Stimulated activated CD4-positive, alpha-beta T cell treated with anti-CD3 and anti-CD28 coated beads, Interleukin-2, amount 100 ng/mL, for 4 hours (primary cell): ENCODE measurements at regions not wholly inside any gene's neighbourhood (a gene's known extent, or its start where the extent isn't known, plus 50 kb on each side); places are given as distances from the start of the nearest gene placed in this dataset.

Experiments used
- DNase-seq: peaks from one replicate; pipeline ENCODE4 v3.0.0-alpha.2; 2020; ENCODE audit warnings: low read depth

DNA sequence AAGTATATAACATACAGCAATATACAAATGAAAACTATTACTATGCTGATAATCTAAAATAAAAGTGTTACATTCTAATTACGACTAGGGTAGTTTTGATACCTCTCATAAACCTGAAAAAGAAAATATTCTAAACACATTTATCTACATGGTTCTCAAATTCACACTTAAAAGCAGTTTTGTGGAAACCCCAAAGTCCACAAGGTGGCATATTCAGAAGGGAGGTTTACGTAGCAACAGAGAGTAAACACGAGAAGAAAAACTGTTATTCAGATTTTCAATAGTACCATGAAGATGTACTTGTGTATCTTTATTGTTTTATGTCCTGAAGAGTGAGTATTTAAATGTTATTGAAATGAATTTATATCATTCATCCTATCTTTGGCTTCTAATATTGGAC, 275.9 kb upstream of the KLHL1 start:
- no peak for DNase-seq

DNA sequence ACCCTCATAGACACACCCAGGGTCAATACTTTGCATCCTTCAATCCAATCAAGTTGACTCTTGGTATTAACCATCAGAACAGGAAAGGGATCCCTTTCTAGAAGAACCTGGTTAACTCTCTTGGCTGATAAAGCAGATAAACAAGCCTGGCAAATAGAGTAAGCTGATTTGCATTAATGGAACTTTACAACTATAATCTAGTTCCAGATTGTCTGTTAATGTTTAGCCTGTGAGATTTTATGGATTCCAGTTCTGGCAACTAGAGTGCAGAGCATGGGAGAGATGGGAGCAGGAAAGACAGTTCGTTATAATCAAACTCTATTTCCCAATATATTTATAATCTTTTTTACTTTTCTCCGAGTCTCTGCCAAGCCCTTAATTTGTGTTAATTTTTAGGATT, 272.6 kb upstream of the KLHL1 start:
- no peak for DNase-seq

DNA sequence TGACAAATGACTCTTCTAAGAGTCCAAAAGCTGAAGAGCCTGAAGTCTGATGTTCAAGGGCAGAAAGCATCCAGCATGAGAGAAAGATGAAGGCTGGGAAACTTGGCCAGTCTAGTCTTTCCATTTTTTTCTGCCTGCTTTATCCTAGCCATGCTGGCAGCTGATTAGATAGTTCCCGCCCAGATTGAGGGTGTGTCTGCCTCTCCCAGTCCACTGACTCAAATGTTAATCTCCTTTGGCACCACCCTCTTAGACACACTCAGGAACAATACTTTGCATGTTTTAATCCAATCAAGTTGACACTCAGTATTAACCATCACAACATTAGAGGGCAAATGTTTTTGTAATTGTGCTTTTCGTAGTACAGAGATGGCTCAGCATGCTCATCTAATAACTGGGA, 267.5 kb upstream of the KLHL1 start:
- DNase-seq, result no peak

DNA sequence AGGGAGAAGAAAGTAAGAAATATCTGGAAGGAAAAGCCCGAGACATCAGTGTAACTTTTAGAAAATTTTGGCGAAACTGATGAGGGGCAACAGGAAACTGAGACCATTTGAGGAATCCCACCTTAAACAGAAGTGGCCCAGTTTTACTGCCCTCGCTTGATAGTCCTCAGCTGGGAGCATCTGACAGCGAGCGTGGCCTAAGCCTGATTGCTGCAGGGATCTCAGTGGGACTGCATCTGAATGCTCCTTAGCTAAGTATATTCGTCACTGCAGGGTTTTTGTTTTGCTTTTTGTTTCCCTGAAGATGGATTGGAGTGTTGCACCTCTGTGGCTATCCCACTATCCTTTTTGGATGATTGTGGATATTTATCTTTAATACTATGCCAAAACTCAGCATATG, 262.7 kb upstream of the KLHL1 start:
- no peak for DNase-seq

DNA sequence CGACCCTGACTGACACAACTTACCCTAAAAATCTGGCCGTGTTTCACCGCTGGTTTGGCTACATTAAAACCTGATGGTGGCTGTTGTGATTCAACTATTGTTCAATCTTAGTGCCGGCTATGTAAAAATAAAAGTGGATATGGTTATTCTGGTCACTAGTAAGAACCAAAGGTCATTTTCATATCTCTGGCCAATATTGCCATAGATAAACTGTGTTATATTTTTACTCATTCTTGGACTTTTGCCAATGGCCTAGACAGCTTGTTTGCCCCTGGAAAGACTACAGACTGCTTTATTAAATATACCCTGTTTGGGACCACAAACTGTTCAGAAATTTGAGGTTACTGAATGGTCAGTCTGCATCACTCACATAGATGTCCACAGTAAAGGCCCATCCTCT, 258.5 kb upstream of the KLHL1 start:
- no peak for DNase-seq

DNA sequence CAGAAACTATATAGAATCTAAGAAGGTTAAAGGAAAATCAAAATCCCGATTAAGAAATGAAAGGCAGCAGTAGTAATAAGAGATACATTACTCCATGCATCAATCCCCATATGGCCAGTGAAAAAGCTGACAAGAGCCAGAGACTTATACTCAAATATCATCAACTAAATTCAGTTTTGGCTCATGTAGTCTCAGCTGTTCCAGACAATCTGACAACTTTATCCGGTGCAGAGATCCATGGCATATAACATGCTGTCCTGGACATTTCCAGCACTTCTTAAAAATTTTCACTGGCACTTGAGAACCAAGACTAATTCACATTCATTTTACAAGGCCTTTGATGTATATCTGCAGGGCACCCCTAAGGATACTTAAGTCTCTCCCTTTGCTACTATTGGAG, 255.7 kb upstream of the KLHL1 start:
- no peak for DNase-seq

DNA sequence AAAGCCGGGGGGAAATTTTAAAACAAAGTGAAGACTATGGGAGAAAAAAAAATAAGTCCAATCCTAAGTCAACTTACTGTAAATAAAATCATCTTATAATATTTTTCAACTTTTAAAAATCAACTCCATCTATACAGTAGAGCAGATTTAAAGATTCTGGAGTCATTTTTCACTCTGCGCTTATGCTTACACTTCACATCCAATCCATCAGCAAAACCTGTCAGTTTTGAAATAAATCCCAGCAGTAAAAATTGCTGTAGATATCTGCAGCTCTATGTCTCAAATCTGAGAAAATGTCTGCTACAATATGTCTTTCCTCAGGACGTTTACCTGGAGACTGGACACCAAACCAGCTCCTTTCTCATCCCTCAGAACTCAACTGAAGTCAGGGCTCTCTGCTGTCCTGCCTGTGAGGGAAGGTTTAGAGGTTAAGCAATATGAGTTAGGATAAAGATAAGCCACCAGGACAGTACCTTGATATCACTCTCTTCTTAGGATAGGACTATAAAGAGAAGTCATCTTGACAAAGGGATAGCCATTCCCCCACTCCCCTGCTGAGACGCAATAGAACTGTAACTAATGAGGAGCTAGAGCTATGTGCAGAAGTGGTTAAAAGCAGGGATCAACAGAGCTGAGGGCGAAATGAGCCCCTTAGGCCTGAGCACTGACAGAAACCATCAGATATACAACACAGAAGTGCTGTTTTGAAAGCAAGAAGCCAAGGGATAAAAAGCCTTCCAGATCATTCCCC, 254.7 kb upstream of the KLHL1 start:
- DNase-seq, result no peak

DNA sequence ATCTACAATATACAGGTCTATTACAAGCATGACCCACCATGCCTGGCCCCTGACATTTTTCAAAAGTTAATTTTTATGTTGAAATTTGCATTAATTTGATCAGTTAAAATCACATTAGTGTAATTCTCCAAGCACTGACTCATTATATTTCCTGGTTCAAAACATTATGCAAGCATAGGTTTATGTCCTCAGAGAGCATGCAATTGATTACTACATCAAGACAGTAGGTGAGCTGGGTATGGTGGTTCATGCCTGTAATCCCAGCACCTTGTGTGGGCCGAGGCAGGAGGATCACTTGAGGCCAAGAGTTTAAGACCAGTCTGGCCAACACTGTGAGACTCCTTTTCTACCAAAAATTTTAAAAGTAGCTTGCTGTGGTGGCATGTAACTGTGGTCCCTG, 248.8 kb upstream of the KLHL1 start:
- no peak for DNase-seq

DNA sequence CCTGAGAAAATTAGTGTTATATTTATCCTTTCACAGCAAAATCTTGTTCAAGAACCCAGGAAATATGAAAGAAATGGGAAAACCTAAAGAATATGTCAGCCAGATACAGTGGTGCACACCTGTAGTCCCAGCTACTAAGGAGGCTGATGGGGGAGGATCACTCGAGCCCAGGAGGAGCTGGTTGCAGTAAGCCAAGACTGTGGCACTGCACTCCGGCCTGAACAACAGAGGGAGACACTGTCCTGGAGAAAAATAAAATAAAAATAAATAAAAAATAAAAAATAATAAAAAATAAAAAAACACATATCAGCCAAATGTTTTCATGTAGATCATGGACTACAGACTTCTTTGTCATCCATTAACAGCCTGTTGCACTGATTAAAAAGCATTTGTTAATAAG, 244.8 kb upstream of the KLHL1 start:
- no peak for DNase-seq

DNA sequence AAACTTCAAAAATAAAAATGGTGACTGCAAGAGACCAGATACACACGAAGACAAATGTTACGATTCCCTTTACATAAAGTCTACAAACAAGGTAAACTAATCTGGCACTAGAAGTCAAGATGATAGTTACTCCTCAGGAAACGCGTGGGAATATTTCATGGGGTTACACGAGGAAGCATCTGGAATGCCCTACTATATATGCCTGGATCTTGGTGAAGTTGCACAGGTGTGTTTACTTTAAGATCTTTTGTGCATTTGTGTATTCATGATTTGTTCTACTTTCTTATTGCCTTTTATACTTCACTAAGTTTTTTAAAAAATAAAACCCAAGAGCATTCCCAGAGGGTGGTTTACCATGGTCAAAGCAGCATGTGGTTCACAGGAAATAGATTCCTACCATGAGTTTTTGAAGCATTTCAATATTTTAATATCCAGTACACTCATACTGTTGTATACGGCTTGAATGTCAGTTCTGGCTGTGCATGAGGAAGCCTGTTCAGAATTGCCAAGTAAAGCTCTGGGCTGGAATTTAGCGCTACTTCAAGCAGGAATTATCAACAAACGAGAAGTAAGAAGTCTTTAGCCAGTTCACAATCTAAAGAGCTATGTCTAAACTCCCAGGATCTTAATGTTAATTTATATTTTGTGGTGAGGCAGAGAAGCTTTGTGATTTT, 239.8 kb upstream of the KLHL1 start:
- DNase-seq, result no peak

DNA sequence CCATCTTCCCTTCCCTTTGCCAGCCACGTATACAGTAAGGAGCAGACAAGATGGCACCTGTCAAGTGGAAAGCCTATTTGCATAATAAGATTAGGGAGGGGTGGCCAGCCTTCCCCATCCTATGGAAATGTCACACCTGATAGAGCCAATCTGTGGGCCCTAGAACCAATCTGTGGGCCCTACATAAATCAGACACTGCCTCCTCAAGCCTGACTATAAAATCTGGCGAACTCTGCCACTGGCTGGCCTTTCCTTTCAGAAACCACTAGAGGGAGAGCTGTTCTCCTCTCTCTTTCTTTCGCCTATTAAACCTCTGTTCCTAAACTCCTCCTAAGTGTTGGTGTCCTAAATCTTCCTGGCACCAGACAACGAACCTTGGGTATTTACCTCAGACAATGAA, 231.5 kb upstream of the KLHL1 start:
- DNase-seq, result no peak

DNA sequence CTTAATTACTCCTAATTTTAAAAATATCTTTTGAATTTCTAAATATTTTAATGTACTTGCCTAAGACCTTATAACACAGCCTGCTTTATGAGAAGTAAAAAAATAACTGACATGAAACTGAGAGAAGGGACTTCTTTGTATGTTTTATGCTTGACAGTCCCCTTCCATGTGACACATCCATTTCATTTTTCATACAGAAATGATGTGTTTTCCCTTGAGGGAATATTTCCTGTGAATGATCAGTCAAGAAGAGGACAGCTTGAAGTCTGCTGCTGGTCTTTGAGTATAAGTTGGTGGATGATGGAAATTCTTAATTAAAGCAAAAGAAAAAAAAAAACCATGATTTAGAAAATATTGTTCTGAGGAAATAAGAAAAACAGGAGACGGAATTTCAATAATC, 230.4 kb upstream of the KLHL1 start:
- DNase-seq, result no peak

DNA sequence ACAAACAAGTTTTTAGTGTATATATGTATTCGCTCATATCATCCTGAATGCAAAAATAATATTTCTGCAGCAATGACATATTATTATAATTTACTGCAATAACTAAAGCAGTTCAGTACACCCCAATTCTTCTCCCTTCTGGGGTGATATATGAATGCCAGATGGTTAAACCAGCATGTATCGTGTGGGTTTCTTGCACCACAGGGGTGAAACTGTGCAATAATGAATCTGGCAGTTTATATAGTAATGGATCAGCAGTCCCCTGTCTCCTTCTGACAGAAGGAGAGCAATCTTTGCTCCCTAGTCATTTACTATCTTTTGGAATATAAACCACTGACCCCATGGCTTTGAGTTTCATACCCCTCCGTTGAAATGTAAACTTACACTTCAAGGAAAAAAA, 228.6 kb upstream of the KLHL1 start:
- no peak for DNase-seq

DNA sequence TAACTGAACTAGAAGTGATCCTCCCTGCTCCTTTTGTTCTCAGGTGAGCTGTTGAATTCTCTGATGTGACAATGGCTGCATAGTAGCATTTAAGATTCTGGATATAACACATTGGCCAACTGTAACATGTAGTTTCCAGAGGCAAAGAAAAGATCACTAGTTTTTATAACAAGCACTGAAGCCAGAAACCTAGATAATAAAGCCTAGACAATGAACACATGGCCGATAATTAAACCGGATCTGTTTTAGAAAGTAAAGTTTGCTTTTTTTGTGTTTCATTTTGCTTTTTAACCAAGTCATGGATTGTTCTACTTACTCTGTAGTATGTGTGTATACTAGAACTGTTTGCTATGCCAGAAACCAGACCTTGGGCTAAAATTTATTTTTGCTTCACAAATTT, 225.5 kb upstream of the KLHL1 start:
- no peak for DNase-seq

DNA sequence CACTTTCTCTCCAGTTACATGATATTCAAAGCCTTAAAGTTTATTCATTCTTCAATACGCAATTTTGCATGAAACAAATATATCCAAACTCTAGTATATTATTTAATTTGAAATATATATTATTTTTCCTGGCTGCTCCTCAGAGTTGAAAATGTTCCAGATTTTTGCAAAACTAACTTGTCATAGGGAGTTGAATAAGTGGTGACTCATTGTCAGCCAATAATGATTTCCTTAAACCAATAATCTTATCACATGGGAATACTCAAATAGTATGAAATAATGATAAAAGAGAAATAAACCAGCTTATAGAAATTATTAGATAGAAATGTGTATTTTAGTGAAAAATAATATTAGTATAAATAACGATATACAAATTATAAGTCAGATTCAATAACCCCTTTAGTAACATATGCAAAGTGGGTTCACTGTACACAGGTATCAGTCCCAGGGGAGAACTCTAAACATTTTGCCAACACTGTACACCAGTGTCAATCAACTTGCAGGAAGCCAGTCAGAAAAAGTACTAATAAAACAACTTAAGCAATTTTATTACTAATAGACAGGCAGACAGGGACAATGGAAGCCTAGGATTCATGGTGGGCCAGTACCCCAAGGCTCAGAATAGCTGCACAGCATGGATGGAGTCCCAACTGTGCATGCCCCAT, 222.6 kb upstream of the KLHL1 start:
- DNase-seq, result no peak

DNA sequence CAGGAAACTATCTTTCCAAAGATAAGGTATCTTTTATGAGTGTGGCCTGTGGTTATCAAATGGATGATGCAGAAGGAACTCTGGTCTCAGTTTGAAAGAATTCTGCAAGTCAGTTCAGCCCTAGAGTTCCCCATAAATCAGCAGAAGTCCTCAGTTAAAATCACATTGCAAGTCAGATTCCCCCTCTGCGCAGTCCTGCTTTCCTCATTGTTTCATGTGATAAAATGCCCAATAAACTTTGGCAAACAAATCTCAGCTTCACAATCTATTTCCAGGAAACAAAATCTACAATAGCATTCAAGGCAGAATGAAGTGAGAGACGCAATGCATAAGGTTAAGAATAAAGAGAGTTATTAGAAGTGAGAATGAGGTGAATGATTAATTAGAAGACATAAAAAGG, 216.3 kb upstream of the KLHL1 start:
- DNase-seq, result no peak

DNA sequence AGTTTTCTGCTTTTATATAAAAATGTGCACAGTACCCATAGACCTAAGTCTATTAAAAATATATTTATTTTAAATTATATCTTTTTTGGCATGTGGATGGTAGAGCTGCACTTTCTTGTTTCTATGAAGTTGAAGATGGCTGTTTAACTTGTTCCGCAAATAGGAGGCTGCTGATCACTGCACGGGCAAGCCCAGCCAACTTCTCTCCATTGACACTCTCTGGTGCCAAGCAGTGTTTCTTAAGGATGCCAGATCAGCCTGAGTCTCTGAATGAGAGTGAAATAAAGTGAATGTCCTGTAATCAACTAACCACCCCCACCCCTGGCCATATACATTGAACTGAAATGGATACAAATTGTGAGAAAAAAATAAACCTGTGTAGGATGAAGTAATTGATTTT, 202.9 kb upstream of the KLHL1 start:
- DNase-seq, result no peak

DNA sequence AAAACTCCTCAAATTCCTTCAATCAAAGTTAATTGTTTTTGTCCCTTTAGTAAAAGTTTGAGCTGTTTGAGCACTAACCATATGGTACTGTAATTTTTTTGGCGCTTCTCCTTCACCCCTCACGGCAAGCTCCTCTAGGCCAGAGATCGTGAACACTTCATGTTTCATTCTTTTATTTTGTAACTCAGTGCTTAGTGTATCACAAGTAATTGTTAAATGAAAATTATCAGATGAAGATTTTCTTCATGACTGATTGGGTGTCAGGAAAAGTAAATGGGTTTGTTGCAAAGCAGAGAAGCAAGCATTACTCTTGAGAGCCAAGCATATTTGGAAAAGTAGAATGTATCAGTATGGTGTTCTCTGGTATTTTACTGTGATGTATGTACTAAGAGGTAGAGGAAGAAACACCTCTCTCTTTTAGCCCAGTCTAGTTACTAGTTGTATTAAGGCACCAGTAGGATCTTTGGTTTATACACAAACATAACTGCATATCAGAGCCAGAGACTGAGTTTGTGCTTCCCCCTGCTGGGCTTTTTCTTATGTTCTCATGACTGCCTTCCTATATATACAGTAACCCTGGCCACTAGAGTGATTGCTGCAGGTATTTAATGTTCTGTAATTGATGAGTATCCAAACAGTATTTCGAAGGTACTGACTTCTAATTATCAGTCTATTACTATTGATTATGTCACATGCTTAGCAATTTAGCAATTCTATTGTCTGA, 202.3 kb upstream of the KLHL1 start:
- no peak for DNase-seq

DNA sequence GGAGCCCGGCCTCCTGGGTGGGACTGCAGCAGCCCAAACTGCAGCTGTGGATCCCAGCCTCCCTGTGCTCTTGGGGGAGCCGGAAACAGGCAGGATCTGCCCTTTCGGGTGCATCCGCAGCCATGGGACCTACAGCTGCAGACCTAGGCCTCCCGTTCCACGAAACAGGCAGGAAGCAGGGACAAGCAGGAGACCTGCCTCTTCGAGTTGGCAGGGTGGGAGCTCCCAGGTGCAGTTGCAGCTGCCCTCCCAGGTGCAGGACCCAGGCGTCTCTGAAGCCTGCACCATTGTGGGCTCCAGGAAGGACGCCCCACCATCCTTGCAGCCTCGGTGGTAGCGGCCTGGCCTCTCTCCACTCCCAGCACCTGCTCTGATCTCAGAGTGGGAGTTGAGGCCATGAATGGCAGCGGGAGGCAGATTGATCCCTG, 189.0 kb upstream of the KLHL1 start:
- no peak for DNase-seq

DNA sequence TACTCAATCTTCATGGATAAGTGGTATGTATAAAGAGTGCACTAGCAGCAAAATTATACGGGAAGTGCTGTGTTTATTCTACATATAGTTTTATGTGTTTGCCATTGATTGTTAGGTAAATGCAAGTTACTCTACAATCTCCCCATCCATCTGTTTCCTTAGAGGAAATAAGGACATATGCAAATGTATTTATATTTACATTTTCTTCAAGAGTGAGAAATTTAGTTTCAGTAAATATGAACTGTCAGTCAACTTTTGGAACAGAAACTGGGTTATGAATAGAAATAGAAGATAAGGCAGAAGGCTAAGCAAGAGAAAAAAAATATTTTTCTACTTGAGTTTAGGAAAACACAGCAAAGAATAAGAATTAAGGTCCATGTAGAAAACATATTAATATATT, 176.1 kb upstream of the KLHL1 start:
- DNase-seq, result no peak

DNA sequence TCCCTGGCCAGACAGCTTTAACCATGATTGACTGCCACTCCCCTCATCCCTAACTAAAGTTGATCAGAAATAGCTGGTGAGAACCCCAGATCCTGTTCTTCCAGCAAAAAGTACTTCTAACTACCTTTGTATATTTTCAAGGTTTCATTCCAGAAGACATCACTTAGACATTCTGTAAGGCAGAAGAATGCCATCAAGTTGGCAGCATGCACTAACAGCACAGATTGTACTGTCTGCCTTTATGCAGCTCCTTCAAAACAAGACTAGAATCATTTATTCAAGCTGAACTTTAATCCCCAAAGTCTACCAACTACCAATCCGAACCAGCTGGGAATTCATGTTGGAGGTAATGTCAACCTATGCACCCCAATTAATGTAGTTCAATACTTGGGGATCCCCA, 167.6 kb upstream of the KLHL1 start:
- no peak for DNase-seq

DNA sequence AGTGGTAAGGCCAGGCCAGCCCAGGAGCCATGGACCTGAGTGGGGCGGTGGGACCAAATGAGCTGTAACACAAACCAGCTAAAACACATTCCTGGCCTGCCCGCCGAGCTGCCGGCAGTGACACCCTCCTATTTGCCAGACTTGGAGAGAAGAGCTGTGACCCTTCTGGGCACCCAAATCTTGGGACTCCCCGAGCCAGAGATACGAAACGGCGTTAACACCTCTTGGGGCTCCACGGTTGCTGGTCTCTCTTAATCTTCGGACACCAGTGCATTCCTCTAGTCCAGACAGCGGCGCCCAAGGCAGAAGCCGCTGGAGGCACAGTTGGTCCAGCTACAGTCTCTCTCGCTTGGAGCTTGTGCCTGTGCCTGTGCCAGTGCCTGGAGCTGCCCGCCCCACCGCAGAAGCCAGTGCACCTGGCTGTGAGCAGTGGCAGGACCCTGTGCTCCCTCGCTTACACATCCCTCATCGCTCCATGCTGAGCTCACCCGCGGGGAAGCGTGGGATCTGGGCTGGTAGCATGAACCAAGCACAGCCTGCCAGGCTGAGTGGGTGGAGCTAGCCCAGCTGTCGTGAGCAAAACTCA, 147.2 kb upstream of the KLHL1 start:
- no peak for DNase-seq

DNA sequence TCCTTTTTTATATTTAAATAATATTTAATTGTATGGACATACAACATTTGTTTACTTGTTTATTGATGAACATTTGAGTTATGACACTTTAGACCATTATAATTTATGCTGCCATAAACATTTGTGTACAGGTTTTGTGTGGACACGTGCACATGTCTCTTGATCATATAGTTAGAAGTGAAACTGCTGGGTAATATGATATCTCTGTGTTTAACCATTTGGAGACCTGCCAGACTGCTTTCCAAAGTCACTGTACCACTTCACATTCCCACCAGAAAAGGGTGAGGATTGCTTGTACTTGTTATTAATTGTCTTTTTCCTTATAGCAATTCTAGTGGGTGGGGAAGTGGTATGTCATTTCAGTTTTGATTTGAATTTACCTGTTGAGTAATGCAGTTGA, 145.6 kb upstream of the KLHL1 start:
- DNase-seq, result no peak
